ENCODE measurements at regions not wholly inside any gene's neighbourhood (a gene's known extent, or its start where the extent isn't known, plus 50 kb on each side); places are given as distances from the start of the nearest gene placed in this dataset.

- no peak for DNase-seq (ENCODE audit: low read depth)
- no peak for TF ChIP-seq CTCF (IDR thresholded peaks at IDR 0.05; ENCODE audit: insufficient read depth, low read depth, low read length)
- no peak overlapping the region for H3K4me3 ChIP-seq (ENCODE audit: low read depth, low read length)
Measured at GRCh38 chr3:124629497-124629896, 100.8 kb upstream of the UMPS start.

- no peak for TF ChIP-seq CTCF (IDR thresholded peaks at IDR 0.05; ENCODE audit: insufficient read depth, low read depth, low read length)
- no peak overlapping the region for H3K4me3 ChIP-seq (ENCODE audit: low read depth, low read length)
- DNase-seq (ENCODE audit: low read depth) = no peak
Measured at GRCh38 chr3:124630960-124631359, 99.3 kb upstream of the UMPS start.

- no peak for DNase-seq (ENCODE audit: low read depth)
- H3K4me3 ChIP-seq (ENCODE audit: low read depth, low read length) = no peak overlapping the region
- TF ChIP-seq CTCF (IDR thresholded peaks at IDR 0.05; ENCODE audit: insufficient read depth, low read depth, low read length) = no peak
Measured at GRCh38 chr3:124631727-124632126, 98.5 kb upstream of the UMPS start.

- no peak for TF ChIP-seq CTCF (IDR thresholded peaks at IDR 0.05; ENCODE audit: insufficient read depth, low read depth, low read length)
- DNase-seq (ENCODE audit: low read depth) = no peak
- no peak overlapping the region for H3K4me3 ChIP-seq (ENCODE audit: low read depth, low read length)
Measured at GRCh38 chr3:124632566-124633140, 97.6 kb upstream of the UMPS start.

- no peak overlapping the region for H3K4me3 ChIP-seq (ENCODE audit: low read depth, low read length)
- no peak for TF ChIP-seq CTCF (IDR thresholded peaks at IDR 0.05; ENCODE audit: insufficient read depth, low read depth, low read length)
- no peak for DNase-seq (ENCODE audit: low read depth)
Measured at GRCh38 chr3:124633524-124633923, 96.7 kb upstream of the UMPS start.

GRCh38 chr3:124634210-124635168 lies 95.8 kb upstream of the UMPS start:
- no peak for TF ChIP-seq CTCF (IDR thresholded peaks at IDR 0.05; ENCODE audit: insufficient read depth, low read depth, low read length)
- H3K4me3 ChIP-seq (ENCODE audit: low read depth, low read length) = no peak overlapping the region
- DNase-seq (ENCODE audit: low read depth) = no peak
